ENCODE measurements at regions not wholly inside any gene's neighbourhood (a gene's known extent, or its start where the extent isn't known, plus 50 kb on each side); places are given as distances from the start of the nearest gene placed in this dataset.

GRCh38 chr5:91478096-91478495, 95.0 kb upstream of the ARRDC3 start:
- intact Hi-C loops (cut with DNase I; ENCODE audit: low total_unique reads) = no loop called here
- H3K9me3 ChIP-seq = no peaks in the 10 kb centered on the region
- H3K27me3 ChIP-seq = no peaks in the 10 kb centered on the region
- WGBS, 2 donors (ENCODE audit: low coverage in 1 of 2) = 75 to 100% methylated on average over 2 of the region's 2 CpGs
- in situ Hi-C loops (cut with MboI; ENCODE audit: low pct_ligation_motif_present in 1 of 4, low pct_unique_long_range_greater_than_20kb in 1 of 4, low sequenced_read_pairs in 3 of 4) = no loop called here
- H3K4me1 ChIP-seq = no peaks in the 10 kb centered on the region
- no peak overlapping the region for H3K4me3 ChIP-seq
- no peak overlapping the region for H3K27ac ChIP-seq
- H3K36me3 ChIP-seq = no peaks in the 10 kb centered on the region
- TF ChIP-seq EP300 (IDR thresholded peaks at IDR 0.05; ENCODE audit: low read depth) (no peak), POLR2AphosphoS5 (IDR thresholded peaks at IDR 0.05) (no peak), CTCF (IDR thresholded peaks at IDR 0.05) (no peak), POLR2A (IDR thresholded peaks at IDR 0.05) (no peak)
- no peak for DNase-seq

GRCh38 chr5:91477408-91477807, 94.3 kb upstream of the ARRDC3 start:
- WGBS, 2 donors (ENCODE audit: low coverage in 1 of 2) = 90% methylated on average over 3 of the region's 3 CpGs
- H3K36me3 ChIP-seq = no peaks in the 10 kb centered on the region
- intact Hi-C loops (cut with DNase I; ENCODE audit: low total_unique reads) (no loop called here), in situ Hi-C loops (cut with MboI; ENCODE audit: low pct_ligation_motif_present in 1 of 4, low pct_unique_long_range_greater_than_20kb in 1 of 4, low sequenced_read_pairs in 3 of 4) (no loop called here)
- TF ChIP-seq CTCF (IDR thresholded peaks at IDR 0.05) (no peak), EP300 (IDR thresholded peaks at IDR 0.05; ENCODE audit: low read depth) (no peak), POLR2AphosphoS5 (IDR thresholded peaks at IDR 0.05) (no peak), POLR2A (IDR thresholded peaks at IDR 0.05) (no peak)
- no peaks in the 10 kb centered on the region for H3K27me3 ChIP-seq
- DNase-seq = no peak
- no peaks in the 10 kb centered on the region for H3K9me3 ChIP-seq
- no peak overlapping the region for H3K4me3 ChIP-seq
- no peaks in the 10 kb centered on the region for H3K4me1 ChIP-seq
- H3K27ac ChIP-seq = no peak overlapping the region

GRCh38 chr5:91474201-91474600, 91.1 kb upstream of the ARRDC3 start:
- DNase-seq = no peak
- intact Hi-C loops (cut with DNase I; ENCODE audit: low total_unique reads) = no loop called here
- no peak for TF ChIP-seq EP300 (IDR thresholded peaks at IDR 0.05; ENCODE audit: low read depth)
- TF ChIP-seq POLR2AphosphoS5 (IDR thresholded peaks at IDR 0.05) = no peak
- no peak for TF ChIP-seq CTCF (IDR thresholded peaks at IDR 0.05)
- TF ChIP-seq POLR2A (IDR thresholded peaks at IDR 0.05) = no peak
- no peaks in the 10 kb centered on the region for H3K27me3 ChIP-seq
- H3K9me3 ChIP-seq = no peaks in the 10 kb centered on the region
- H3K27ac ChIP-seq = no peak overlapping the region
- H3K36me3 ChIP-seq = no peaks in the 10 kb centered on the region
- H3K4me1 ChIP-seq = no peaks in the 10 kb centered on the region
- in situ Hi-C loops (cut with MboI; ENCODE audit: low pct_ligation_motif_present in 1 of 4, low pct_unique_long_range_greater_than_20kb in 1 of 4, low sequenced_read_pairs in 3 of 4) = no loop called here
- H3K4me3 ChIP-seq = no peak overlapping the region
- 11 to 76% methylated on average over 1 of the region's 1 CpG for WGBS, 2 donors (ENCODE audit: low coverage in 1 of 2)

- Histone ChIP-seq H3K36me3 (no peaks in the 10 kb centered on the region), H3K9me3 (no peaks in the 10 kb centered on the region), H3K27ac (no peak overlapping the region), H3K4me1 (no peaks in the 10 kb centered on the region), H3K27me3 (no peaks in the 10 kb centered on the region), H3K4me3 (no peak overlapping the region)
- TF ChIP-seq POLR2AphosphoS5 (IDR thresholded peaks at IDR 0.05) (no peak), POLR2A (IDR thresholded peaks at IDR 0.05) (no peak), EP300 (IDR thresholded peaks at IDR 0.05; ENCODE audit: low read depth) (no peak), CTCF (IDR thresholded peaks at IDR 0.05) (no peak)
- 49 to 63% methylated on average over 1 of the region's 1 CpG for WGBS, 2 donors (ENCODE audit: low coverage in 1 of 2)
- no peak for DNase-seq
- intact Hi-C loops (cut with DNase I; ENCODE audit: low total_unique reads) (no loop called here), in situ Hi-C loops (cut with MboI; ENCODE audit: low pct_ligation_motif_present in 1 of 4, low pct_unique_long_range_greater_than_20kb in 1 of 4, low sequenced_read_pairs in 3 of 4) (no loop called here)
These were observed 89.5 kb upstream of the ARRDC3 start for GRCh38 chr5:91472631-91473030.
